Astrocyte of the spinal cord (primary cell): ENCODE measurements at regions not wholly inside any gene's neighbourhood (a gene's known extent, or its start where the extent isn't known, plus 50 kb on each side); places are given as distances from the start of the nearest gene placed in this dataset.

Experiments used
- DNase-seq: peaks from one replicate; pipeline ENCODE4 v3.0.0; 2011; ENCODE audit warnings: low read depth, low spot score
- H3K4me3 ChIP-seq: 2 replicates; pipeline ENCODE4 v1.5.1; 2011; ENCODE audit warnings: low read depth, mild to moderate bottlenecking, low read length, moderate library complexity
- CTCF ChIP-seq: IDR thresholded peaks from 2 replicates; pipeline ENCODE4 v1.5.1; 2012; ENCODE audit warnings: low read depth, mild to moderate bottlenecking, low read length, inconsistent platforms
- in situ Hi-C: cut with HindIII; loops from 2 replicates; pipeline ENCODE4 v1.10.0; 2017; ENCODE audit warnings: low sequenced_read_pairs

DNA sequence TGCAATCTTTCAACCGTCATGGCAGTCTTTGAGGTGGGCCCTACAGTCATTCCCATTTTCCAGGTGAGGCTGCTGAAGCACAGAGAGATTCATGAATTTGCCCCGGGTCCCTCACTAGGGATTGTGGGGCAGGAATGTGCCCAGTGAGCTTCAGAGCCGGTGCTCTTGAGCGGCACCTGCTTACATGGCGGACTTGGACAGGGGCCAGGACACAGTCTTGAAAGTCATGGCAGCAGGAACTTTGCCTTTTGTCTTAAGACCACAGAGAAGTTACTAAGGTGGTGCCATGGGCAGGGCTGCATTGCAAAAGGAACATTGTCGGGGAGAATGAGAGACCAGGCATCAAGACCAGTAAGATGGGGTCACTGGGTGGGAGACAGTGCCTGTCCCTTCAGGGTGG is 363.4 kb downstream of the FOXL1 start:
- no peak overlapping the region for H3K4me3 ChIP-seq
- DNase-seq, result no peak
- no peak for TF ChIP-seq CTCF
- in situ Hi-C loops, result no loop called here

- peak; percentile 88 for DNase-seq
- H3K4me3 ChIP-seq, result no peak overlapping the region
- in situ Hi-C loops, result no loop called here
- TF ChIP-seq CTCF, result no peak
Observed at GRCh38 chr16:86942151-86943051, 364.1 kb downstream of the FOXL1 start.

- no peak overlapping the region for H3K4me3 ChIP-seq
- DNase-seq, result no peak
- in situ Hi-C loops, result no loop called here
- no peak for TF ChIP-seq CTCF
Observed at GRCh38 chr16:86945166-86945900, 367.0 kb downstream of the FOXL1 start.

DNA sequence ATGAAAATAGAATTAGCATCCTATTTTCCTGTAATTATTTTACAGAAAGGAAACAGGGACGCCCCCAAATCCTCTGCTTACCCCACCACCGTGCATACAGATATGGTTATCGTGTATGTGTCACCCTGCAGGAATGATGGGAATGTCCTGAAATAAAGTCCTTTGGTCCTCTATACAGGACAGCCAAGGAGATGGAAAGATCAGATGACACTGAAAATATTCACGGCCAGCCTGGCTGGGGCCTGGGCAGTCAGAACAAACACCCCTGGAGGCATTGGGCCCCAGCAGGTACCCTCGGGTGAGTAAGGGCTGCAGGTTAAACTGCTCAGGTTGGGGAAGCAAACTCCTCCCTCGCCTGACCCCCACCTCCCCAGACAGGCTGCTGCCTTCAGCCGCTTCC is 368.0 kb downstream of the FOXL1 start:
- TF ChIP-seq CTCF, result no peak
- H3K4me3 ChIP-seq, result no peak overlapping the region
- peak; percentile 27 for DNase-seq
- in situ Hi-C loops, result no loop called here

GRCh38 chr16:86946981-86947380 is 368.6 kb downstream of the FOXL1 start:
- no peak overlapping the region for H3K4me3 ChIP-seq
- in situ Hi-C loops, result no loop called here
- no peak for TF ChIP-seq CTCF
- no peak for DNase-seq

- in situ Hi-C loops, result no loop called here
- DNase-seq, result no peak
- no peak overlapping the region for H3K4me3 ChIP-seq
- no peak for TF ChIP-seq CTCF
Observed at GRCh38 chr16:86948046-86948445, 369.1 kb downstream of the C16orf95 start.
